Mesenchymal stem cell (in vitro differentiated cells and primary cell): ENCODE measurements at regions not wholly inside any gene's neighbourhood (a gene's known extent, or its start where the extent isn't known, plus 50 kb on each side); places are given as distances from the start of the nearest gene placed in this dataset.

ENCODE experiments used
- DNase-seq: peaks from one replicate; pipeline ENCODE4 v3.0.0-alpha.2; 2013
- H2AFZ ChIP-seq: one replicate; pipeline ENCODE4 v1.6.1; 2013; ENCODE audit warnings: low read depth, mild to moderate bottlenecking, control low read depth, inconsistent platforms, low read length, moderate library complexity
- H2AK5ac ChIP-seq: 2 replicates; pipeline ENCODE4 v1.6.1; 2013; ENCODE audit warnings: low read length, moderate library complexity, mild to moderate bottlenecking, inconsistent platforms; ENCODE audit not compliant: severe bottlenecking
- H2BK120ac ChIP-seq: one replicate; pipeline ENCODE4 v1.6.1; 2013; ENCODE audit warnings: low read depth, mild to moderate bottlenecking, inconsistent platforms, low read length, moderate library complexity
- H2BK12ac ChIP-seq, 2 experiments: one replicate each; pipeline ENCODE4 v1.6.1; 2013; ENCODE audit warnings: inconsistent platforms in 2 of 2, low read length in 2 of 2, mild to moderate bottlenecking in 2 of 2, moderate library complexity in 2 of 2, control low read depth in 1 of 2
- H2BK15ac ChIP-seq: one replicate; pipeline ENCODE4 v1.6.1; 2013; ENCODE audit warnings: mild to moderate bottlenecking, low read depth, inconsistent platforms; ENCODE audit not compliant: poor library complexity, severe bottlenecking
- H2BK5ac ChIP-seq: 2 replicates; pipeline ENCODE4 v1.6.1; 2013; ENCODE audit warnings: low read depth, mild to moderate bottlenecking, low read length, control low read depth, inconsistent platforms; ENCODE audit not compliant: poor library complexity, severe bottlenecking
- H3K14ac ChIP-seq, 2 experiments: one replicate each; pipeline ENCODE4 v1.6.1; 2013; ENCODE audit warnings: inconsistent platforms in 2 of 2, low read length in 2 of 2, control low read depth in 1 of 2, mild to moderate bottlenecking in 1 of 2, moderate library complexity in 1 of 2
- H3K18ac ChIP-seq, 2 experiments: one replicate each; pipeline ENCODE4 v1.6.1; 2013; ENCODE audit warnings: inconsistent platforms in 2 of 2, low read length in 2 of 2, control low read depth in 1 of 2, low read depth in 1 of 2, mild to moderate bottlenecking in 1 of 2
- H3K23ac ChIP-seq, 2 experiments: one replicate each; pipeline ENCODE4 v1.6.1; 2013; ENCODE audit warnings: inconsistent platforms in 2 of 2, low read length in 2 of 2, mild to moderate bottlenecking in 2 of 2, moderate library complexity in 2 of 2, control low read depth in 1 of 2
- H3K27ac ChIP-seq: 2 replicates; pipeline ENCODE4 v1.5.1; 2013; ENCODE audit warnings: mild to moderate bottlenecking, moderate library complexity, low read length, control low read depth, inconsistent platforms; ENCODE audit not compliant: poor library complexity, severe bottlenecking
- H3K27me3 ChIP-seq, 2 experiments: 2 replicates each; pipeline versions ENCODE4 v1.6.1 to v1.7.0; 2013; ENCODE audit warnings: low read length in 2 of 2, mild to moderate bottlenecking in 2 of 2, moderate library complexity in 2 of 2, control low read depth in 1 of 2, inconsistent platforms in 1 of 2; ENCODE audit not compliant: control insufficient read depth in 1 of 2, insufficient read depth in 1 of 2
- H3K36me3 ChIP-seq, 2 experiments: 2 replicates each; pipeline versions ENCODE4 v1.6.1 to v1.7.0; 2013; ENCODE audit warnings: low read length in 2 of 2, control low read depth in 1 of 2, inconsistent platforms in 1 of 2, low read depth in 1 of 2, mild to moderate bottlenecking in 1 of 2; ENCODE audit not compliant: insufficient read depth in 2 of 2, control insufficient read depth in 1 of 2
- H3K4ac ChIP-seq, 2 experiments: one replicate each; pipeline ENCODE4 v1.6.1; 2013; ENCODE audit warnings: inconsistent platforms in 2 of 2, low read length in 2 of 2, mild to moderate bottlenecking in 2 of 2, moderate library complexity in 2 of 2, control low read depth in 1 of 2, low read depth in 1 of 2
- H3K4me1 ChIP-seq: 2 replicates; pipeline ENCODE4 v1.6.1; 2013; ENCODE audit warnings: low read depth, low read length, control low read depth; ENCODE audit not compliant: control insufficient read depth, insufficient read depth
- H3K4me2 ChIP-seq: 2 replicates; pipeline ENCODE4 v1.6.1; 2013; ENCODE audit warnings: low read length, mild to moderate bottlenecking, inconsistent platforms; ENCODE audit not compliant: poor library complexity, severe bottlenecking
- H3K4me3 ChIP-seq, 2 experiments: 2 replicates each; pipeline versions ENCODE4 v1.5.1 to v1.7.0; 2013; ENCODE audit warnings: low read length in 2 of 2, mild to moderate bottlenecking in 2 of 2, control low read depth in 1 of 2, low read depth in 1 of 2; ENCODE audit not compliant: insufficient read depth in 1 of 2
- H3K79me1 ChIP-seq: replicated peaks from 2 replicates; pipeline ENCODE4 v1.6.1; 2013; ENCODE audit warnings: mild to moderate bottlenecking, control low read depth, low read length, inconsistent platforms; ENCODE audit not compliant: poor library complexity, severe bottlenecking
- H3K9ac ChIP-seq: 2 replicates; pipeline ENCODE4 v1.7.0; 2013; ENCODE audit warnings: mild to moderate bottlenecking, low read length, moderate library complexity
- H3K9me3 ChIP-seq: 2 replicates; pipeline ENCODE4 v1.7.0; 2013; ENCODE audit warnings: mild to moderate bottlenecking, low read length; ENCODE audit not compliant: control insufficient read depth
- H4K8ac ChIP-seq: one replicate; pipeline ENCODE4 v1.6.1; 2013; ENCODE audit warnings: inconsistent platforms, mild to moderate bottlenecking, low read length, moderate library complexity
- H4K91ac ChIP-seq: one replicate; pipeline ENCODE4 v1.6.1; 2013; ENCODE audit warnings: mild to moderate bottlenecking, low read length, inconsistent platforms
- WGBS: methylation state at CpG from one replicate; pipeline ENCODE4 v1.1.7; 2013; ENCODE audit warnings: mixed read lengths; 5-methylcytosine and 5-hydroxymethylcytosine counted together

GRCh38 chr15:97114900-97115760, 784.6 kb downstream of the NR2F2 start:
- H3K27ac ChIP-seq: no peak overlapping the region
- H3K79me1 ChIP-seq: no peaks in the 10 kb centered on the region
- H2BK120ac ChIP-seq: no peak overlapping the region
- H3K4me3 ChIP-seq: no peak overlapping the region
- H2BK15ac ChIP-seq: no peak overlapping the region
- H3K9me3 ChIP-seq: peaks cover 23% of the 10 kb centered on the region
- no peak overlapping the region for H2BK5ac ChIP-seq
- H3K36me3 ChIP-seq: no peaks in the 10 kb centered on the region
- H3K4me1 ChIP-seq: no peaks in the 10 kb centered on the region
- no peak overlapping the region for H3K9ac ChIP-seq
- no peak overlapping the region for H3K14ac ChIP-seq
- H3K27me3 ChIP-seq: no peaks in the 10 kb centered on the region
- no peak overlapping the region for H2AFZ ChIP-seq
- no peak overlapping the region for H4K91ac ChIP-seq
- 80% methylated on average over 7 of the region's 9 CpGs for WGBS
- no peak overlapping the region for H2AK5ac ChIP-seq
- no peak overlapping the region for H4K8ac ChIP-seq
- H3K18ac ChIP-seq: no peak overlapping the region
- no peak overlapping the region for H3K23ac ChIP-seq
- no peak overlapping the region for H3K4me2 ChIP-seq
- DNase-seq: no peak
- H2BK12ac ChIP-seq: no peak overlapping the region
- no peak overlapping the region for H3K4ac ChIP-seq

GRCh38 chr15:97115761-97116070, 785.2 kb downstream of the NR2F2 start:
- H3K79me1 ChIP-seq: no peaks in the 10 kb centered on the region
- H2AFZ ChIP-seq: no peak overlapping the region
- no peak overlapping the region for H4K8ac ChIP-seq
- WGBS: 90% methylated on average over 3 of the region's 3 CpGs
- H4K91ac ChIP-seq: no peak overlapping the region
- H2BK120ac ChIP-seq: no peak overlapping the region
- no peak overlapping the region for H3K27ac ChIP-seq
- H3K36me3 ChIP-seq: no peaks in the 10 kb centered on the region
- no peaks in the 10 kb centered on the region for H3K27me3 ChIP-seq
- H3K4me3 ChIP-seq: no peak overlapping the region
- H3K23ac ChIP-seq: no peak overlapping the region
- H2BK5ac ChIP-seq: no peak overlapping the region
- H3K4me2 ChIP-seq: no peak overlapping the region
- H3K9ac ChIP-seq: no peak overlapping the region
- peaks cover 25% of the 10 kb centered on the region for H3K9me3 ChIP-seq
- H3K4me1 ChIP-seq: no peaks in the 10 kb centered on the region
- no peak overlapping the region for H3K4ac ChIP-seq
- DNase-seq: no peak
- H3K14ac ChIP-seq: no peak overlapping the region
- no peak overlapping the region for H2BK15ac ChIP-seq
- no peak overlapping the region for H2AK5ac ChIP-seq
- H3K18ac ChIP-seq: no peak overlapping the region
- H2BK12ac ChIP-seq: no peak overlapping the region

GRCh38 chr15:97124790-97125189, 794.3 kb downstream of the NR2F2 start:
- H2BK5ac ChIP-seq: no peak overlapping the region
- no peak overlapping the region for H3K4ac ChIP-seq
- peaks cover 26% of the 10 kb centered on the region for H3K9me3 ChIP-seq
- no peak overlapping the region for H2BK120ac ChIP-seq
- no peak overlapping the region for H4K8ac ChIP-seq
- no peak overlapping the region for H3K14ac ChIP-seq
- no peak overlapping the region for H2BK15ac ChIP-seq
- H3K36me3 ChIP-seq: no peaks in the 10 kb centered on the region
- H4K91ac ChIP-seq: no peak overlapping the region
- no peak overlapping the region for H3K27ac ChIP-seq
- no peaks in the 10 kb centered on the region for H3K27me3 ChIP-seq
- no peak overlapping the region for H3K23ac ChIP-seq
- no CpG with 5 or more reads among the region's 4 CpGs for WGBS
- DNase-seq: no peak
- H2AK5ac ChIP-seq: no peak overlapping the region
- no peak overlapping the region for H3K4me2 ChIP-seq
- no peak overlapping the region for H3K4me3 ChIP-seq
- H3K4me1 ChIP-seq: no peaks in the 10 kb centered on the region
- no peak overlapping the region for H3K9ac ChIP-seq
- no peak overlapping the region for H2BK12ac ChIP-seq
- no peak overlapping the region for H3K18ac ChIP-seq
- H2AFZ ChIP-seq: no peak overlapping the region
- no peaks in the 10 kb centered on the region for H3K79me1 ChIP-seq

GRCh38 chr15:97126553-97127233, 796.2 kb downstream of the NR2F2 start:
- no peaks in the 10 kb centered on the region for H3K4me1 ChIP-seq
- no peaks in the 10 kb centered on the region for H3K36me3 ChIP-seq
- no peak overlapping the region for H2BK15ac ChIP-seq
- peak overlapping the region in 1 of 2 experiments; percentile 39 for H3K18ac ChIP-seq
- H3K27me3 ChIP-seq: no peaks in the 10 kb centered on the region
- H3K4me2 ChIP-seq: no peak overlapping the region
- peaks cover 20% of the 10 kb centered on the region for H3K9me3 ChIP-seq
- no peak overlapping the region for H4K8ac ChIP-seq
- H3K79me1 ChIP-seq: no peaks in the 10 kb centered on the region
- H3K4me3 ChIP-seq: no peak overlapping the region
- no peak overlapping the region for H2AFZ ChIP-seq
- peak; percentile 86 for DNase-seq
- H2BK5ac ChIP-seq: no peak overlapping the region
- H4K91ac ChIP-seq: no peak overlapping the region
- no peak overlapping the region for H3K23ac ChIP-seq
- no peak overlapping the region for H3K14ac ChIP-seq
- 35% methylated on average over 4 of the region's 4 CpGs for WGBS
- H2BK12ac ChIP-seq: no peak overlapping the region
- H2BK120ac ChIP-seq: no peak overlapping the region
- no peak overlapping the region for H3K4ac ChIP-seq
- H3K27ac ChIP-seq: no peak overlapping the region
- H2AK5ac ChIP-seq: no peak overlapping the region
- H3K9ac ChIP-seq: no peak overlapping the region
